ENCODE measurements at regions not wholly inside any gene's neighbourhood (a gene's known extent, or its start where the extent isn't known, plus 50 kb on each side); places are given as distances from the start of the nearest gene placed in this dataset.
"Not testable (repeated sequence)": the region's sequence is repeated elsewhere in the genome, so short reads cannot be mapped to it uniquely, and the experiment has no call there.

- no peak for DNase-seq (ENCODE audit: low spot score)
Observed at GRCh38 chr5:57939771-57940170, 457.2 kb upstream of the ACTBL2 start.

GRCh38 chr5:57939335-57939734, 456.7 kb upstream of the ACTBL2 start:
- no peak for DNase-seq (ENCODE audit: low spot score)

- DNase-seq (ENCODE audit: low spot score), result no peak
Observed at GRCh38 chr5:57938174-57938557, 455.6 kb upstream of the ACTBL2 start.

- DNase-seq (ENCODE audit: low spot score), result no peak
Observed at GRCh38 chr5:57937501-57938173, 455.0 kb upstream of the ACTBL2 start.

GRCh38 chr5:57937025-57937424, 454.4 kb upstream of the ACTBL2 start:
- DNase-seq (ENCODE audit: low spot score), result no peak

GRCh38 chr5:57932761-57933160, 450.1 kb upstream of the ACTBL2 start:
- no peak for DNase-seq (ENCODE audit: low spot score)

GRCh38 chr5:57931807-57932206, 449.2 kb upstream of the ACTBL2 start:
- no peak for DNase-seq (ENCODE audit: low spot score)

- DNase-seq (ENCODE audit: low spot score), result no peak
Observed at GRCh38 chr5:57931352-57931751, 448.7 kb upstream of the ACTBL2 start.

GRCh38 chr5:57929271-57929670, 446.7 kb upstream of the ACTBL2 start:
- no peak for DNase-seq (ENCODE audit: low spot score)

GRCh38 chr5:57923094-57923493, 440.5 kb upstream of the ACTBL2 start:
- not testable (repeated sequence) for DNase-seq (ENCODE audit: low spot score)

GRCh38 chr5:57917004-57917403, 434.4 kb upstream of the ACTBL2 start:
- no peak for DNase-seq (ENCODE audit: low spot score)

GRCh38 chr5:57915536-57915935, 432.9 kb upstream of the ACTBL2 start:
- no peak for DNase-seq (ENCODE audit: low spot score)

GRCh38 chr5:57911438-57911837, 428.8 kb upstream of the ACTBL2 start:
- no peak for DNase-seq (ENCODE audit: low spot score)

- DNase-seq (ENCODE audit: low spot score), result no peak
Observed at GRCh38 chr5:57906671-57907070, 424.1 kb upstream of the ACTBL2 start.

GRCh38 chr5:57903458-57903857, 420.8 kb upstream of the ACTBL2 start:
- DNase-seq (ENCODE audit: low spot score), result no peak

GRCh38 chr5:57902095-57902494, 419.5 kb upstream of the ACTBL2 start:
- no peak for DNase-seq (ENCODE audit: low spot score)

- no peak for DNase-seq (ENCODE audit: low spot score)
Observed at GRCh38 chr5:57900381-57900944, 417.9 kb upstream of the ACTBL2 start.

- no peak for DNase-seq (ENCODE audit: low spot score)
Observed at GRCh38 chr5:57896576-57896975, 414.0 kb upstream of the ACTBL2 start.

GRCh38 chr5:57895766-57896165, 413.2 kb upstream of the ACTBL2 start:
- DNase-seq (ENCODE audit: low spot score), result no peak

GRCh38 chr5:57893926-57894325, 411.3 kb upstream of the ACTBL2 start:
- no peak for DNase-seq (ENCODE audit: low spot score)

- DNase-seq (ENCODE audit: low spot score), result no peak
Observed at GRCh38 chr5:57891443-57891842, 408.8 kb upstream of the ACTBL2 start.

- DNase-seq (ENCODE audit: low spot score), result peak; percentile 83
Observed at GRCh38 chr5:57889558-57889957, 406.9 kb upstream of the ACTBL2 start.

- peak; percentile 63 for DNase-seq (ENCODE audit: low spot score)
Observed at GRCh38 chr5:57887851-57888621, 405.4 kb upstream of the ACTBL2 start.

Measured in SW480 (cell line).